ENCODE measurements at regions not wholly inside any gene's neighbourhood (a gene's known extent, or its start where the extent isn't known, plus 50 kb on each side); places are given as distances from the start of the nearest gene placed in this dataset.
A peak's percentile ranks its signal among the peaks of the same experiment; 100 is the strongest.

DNA sequence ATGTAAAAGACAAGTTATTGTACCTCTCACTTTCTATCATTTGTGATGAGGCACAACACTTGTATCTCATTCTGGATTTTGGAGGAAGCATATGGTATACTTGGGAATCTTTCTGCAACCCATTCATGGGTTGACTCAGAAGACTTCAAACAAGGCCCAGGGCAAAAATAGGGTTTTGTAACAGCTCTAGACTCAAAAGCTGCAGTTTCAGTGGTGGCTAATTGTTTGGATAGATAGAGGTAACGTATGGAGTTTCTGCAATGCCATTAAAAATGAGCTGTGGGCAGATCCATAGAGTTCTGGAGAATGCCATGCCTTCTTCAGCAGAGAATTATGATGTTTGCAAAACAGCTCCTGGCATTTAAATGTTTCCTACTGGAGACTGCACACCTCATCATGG is 279.6 kb upstream of the VLDLR start:
- DNase-seq (ENCODE audit: low read depth) (peak; percentile 29), FAIRE-seq (no peak)
- Histone ChIP-seq H3K4me3 (ENCODE audit: low read depth, low read length) (no peak overlapping the region), H3K36me3 (ENCODE audit: control insufficient read depth, insufficient read depth, low read length) (no peaks in the 10 kb centered on the region), H3K27me3 (ENCODE audit: control insufficient read depth, insufficient read depth, low read length) (no peaks in the 10 kb centered on the region)
- TF ChIP-seq, protein P1, sequence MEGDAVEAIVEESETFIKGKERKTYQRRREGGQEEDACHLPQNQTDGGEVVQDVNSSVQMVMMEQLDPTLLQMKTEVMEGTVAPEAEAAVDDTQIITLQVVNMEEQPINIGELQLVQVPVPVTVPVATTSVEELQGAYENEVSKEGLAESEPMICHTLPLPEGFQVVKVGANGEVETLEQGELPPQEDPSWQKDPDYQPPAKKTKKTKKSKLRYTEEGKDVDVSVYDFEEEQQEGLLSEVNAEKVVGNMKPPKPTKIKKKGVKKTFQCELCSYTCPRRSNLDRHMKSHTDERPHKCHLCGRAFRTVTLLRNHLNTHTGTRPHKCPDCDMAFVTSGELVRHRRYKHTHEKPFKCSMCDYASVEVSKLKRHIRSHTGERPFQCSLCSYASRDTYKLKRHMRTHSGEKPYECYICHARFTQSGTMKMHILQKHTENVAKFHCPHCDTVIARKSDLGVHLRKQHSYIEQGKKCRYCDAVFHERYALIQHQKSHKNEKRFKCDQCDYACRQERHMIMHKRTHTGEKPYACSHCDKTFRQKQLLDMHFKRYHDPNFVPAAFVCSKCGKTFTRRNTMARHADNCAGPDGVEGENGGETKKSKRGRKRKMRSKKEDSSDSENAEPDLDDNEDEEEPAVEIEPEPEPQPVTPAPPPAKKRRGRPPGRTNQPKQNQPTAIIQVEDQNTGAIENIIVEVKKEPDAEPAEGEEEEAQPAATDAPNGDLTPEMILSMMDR (IDR thresholded peaks at IDR 0.05; ENCODE audit: insufficient read depth, low read length, severe bottlenecking): no peak

DNA sequence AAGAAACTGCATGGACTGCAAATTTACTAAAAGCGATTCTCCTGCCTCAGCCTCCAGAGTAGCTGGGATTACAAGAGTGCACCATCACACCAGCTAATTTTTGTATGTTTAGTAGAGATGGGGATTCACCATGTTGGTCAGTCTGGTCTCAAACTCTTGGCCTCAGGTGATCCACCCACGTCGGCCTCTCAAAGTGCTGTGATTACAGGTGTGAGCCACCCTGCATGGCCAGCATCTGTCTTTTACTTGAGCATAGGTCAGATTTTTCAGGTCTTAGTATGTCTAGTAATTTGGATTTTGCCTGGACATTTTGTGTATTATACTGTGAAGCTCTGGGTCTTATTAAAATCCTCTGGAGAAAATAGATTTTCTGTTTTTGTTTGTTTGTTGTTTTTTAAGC is 277.8 kb upstream of the VLDLR start:
- TF ChIP-seq, protein P1 (IDR thresholded peaks at IDR 0.05; ENCODE audit: insufficient read depth, low read length, severe bottlenecking): no peak
- H3K27me3 ChIP-seq (ENCODE audit: control insufficient read depth, insufficient read depth, low read length): no peaks in the 10 kb centered on the region
- DNase-seq (ENCODE audit: low read depth) (no peak), FAIRE-seq (no peak)
- H3K36me3 ChIP-seq (ENCODE audit: control insufficient read depth, insufficient read depth, low read length): no peaks in the 10 kb centered on the region
- H3K4me3 ChIP-seq (ENCODE audit: low read depth, low read length): no peak overlapping the region

DNA sequence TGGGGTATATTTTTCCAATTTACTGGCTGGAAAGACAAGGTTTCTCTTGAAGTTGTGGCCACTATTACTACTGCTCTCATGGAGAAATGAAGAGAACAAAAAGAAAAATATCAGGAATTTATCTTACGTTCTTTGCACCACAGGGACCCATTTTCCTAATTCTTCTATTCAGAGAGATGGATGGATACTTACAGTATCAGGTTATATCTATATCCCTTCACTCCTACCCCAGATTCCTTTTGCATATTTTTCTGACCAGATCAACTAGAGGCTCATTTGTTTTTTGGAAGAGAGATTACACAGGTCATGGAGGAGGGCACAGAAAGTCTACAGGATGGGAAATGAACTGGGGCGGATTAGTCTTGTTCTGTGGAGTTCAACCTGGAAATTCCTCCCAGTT is 277.2 kb upstream of the VLDLR start:
- Histone ChIP-seq H3K27me3 (ENCODE audit: control insufficient read depth, insufficient read depth, low read length) (no peaks in the 10 kb centered on the region), H3K4me3 (ENCODE audit: low read depth, low read length) (no peak overlapping the region), H3K36me3 (ENCODE audit: control insufficient read depth, insufficient read depth, low read length) (no peaks in the 10 kb centered on the region)
- DNase-seq (ENCODE audit: low read depth) (no peak), FAIRE-seq (no peak)
- TF ChIP-seq, protein P1 (IDR thresholded peaks at IDR 0.05; ENCODE audit: insufficient read depth, low read length, severe bottlenecking): no peak

DNA sequence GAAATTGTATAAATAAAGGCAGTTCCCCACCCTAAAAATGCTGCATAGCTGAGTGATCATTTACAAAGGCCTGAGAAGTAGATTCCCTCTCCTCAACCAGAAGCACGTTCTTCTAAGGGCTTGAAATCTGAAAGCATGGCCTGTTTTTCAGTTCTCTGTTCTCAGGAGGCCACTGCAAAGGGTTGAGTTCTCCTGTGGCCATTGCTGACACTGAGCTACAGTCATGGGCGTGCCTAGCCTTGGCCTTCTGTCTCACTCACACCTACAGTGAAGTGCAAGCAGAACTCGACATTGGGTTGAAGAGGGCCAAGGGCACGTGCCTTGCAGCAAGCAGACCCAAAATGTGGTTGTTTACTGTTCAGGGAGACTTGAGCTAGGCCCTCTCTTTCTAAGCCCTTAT is 276.6 kb upstream of the VLDLR start:
- H3K36me3 ChIP-seq (ENCODE audit: control insufficient read depth, insufficient read depth, low read length): no peaks in the 10 kb centered on the region
- no peaks in the 10 kb centered on the region for H3K27me3 ChIP-seq (ENCODE audit: control insufficient read depth, insufficient read depth, low read length)
- TF ChIP-seq, protein P1 (IDR thresholded peaks at IDR 0.05; ENCODE audit: insufficient read depth, low read length, severe bottlenecking): no peak
- no peak overlapping the region for H3K4me3 ChIP-seq (ENCODE audit: low read depth, low read length)
- FAIRE-seq (no peak), DNase-seq (ENCODE audit: low read depth) (no peak)

DNA sequence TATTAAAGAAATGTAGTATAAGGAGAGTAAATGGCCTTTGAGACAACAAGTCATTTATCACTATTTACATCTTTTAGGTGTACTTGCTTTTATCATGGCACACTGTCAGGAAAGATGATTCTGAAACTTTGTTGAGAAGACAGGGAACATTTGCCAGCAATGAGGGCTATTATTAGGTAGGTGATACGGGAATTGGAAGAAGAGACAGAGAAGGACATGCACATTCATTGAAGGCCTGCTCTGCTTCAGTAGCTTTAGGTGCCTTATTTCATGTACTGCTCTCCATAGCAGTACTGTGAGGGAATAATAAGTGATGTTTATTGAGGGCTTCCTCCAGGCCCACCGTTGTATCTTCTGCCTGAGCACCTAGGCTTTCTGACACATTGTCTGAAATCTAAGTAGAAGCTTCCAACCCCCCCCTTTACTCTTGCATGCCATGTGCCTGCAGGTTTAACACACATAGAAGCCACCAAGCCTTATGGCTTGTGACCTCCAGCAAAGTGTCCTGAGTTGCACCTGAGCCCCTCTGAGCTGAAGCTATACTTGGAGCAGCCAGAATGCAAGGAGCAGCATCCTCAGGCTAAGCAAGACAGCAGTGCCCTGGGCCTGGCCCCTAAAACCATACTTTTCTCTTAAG is 275.2 kb upstream of the VLDLR start:
- H3K27me3 ChIP-seq (ENCODE audit: control insufficient read depth, insufficient read depth, low read length): no peaks in the 10 kb centered on the region
- H3K4me3 ChIP-seq (ENCODE audit: low read depth, low read length): no peak overlapping the region
- H3K36me3 ChIP-seq (ENCODE audit: control insufficient read depth, insufficient read depth, low read length): no peaks in the 10 kb centered on the region
- no peak for FAIRE-seq
- no peak for DNase-seq (ENCODE audit: low read depth)
- TF ChIP-seq, protein P1 (IDR thresholded peaks at IDR 0.05; ENCODE audit: insufficient read depth, low read length, severe bottlenecking): no peak

DNA sequence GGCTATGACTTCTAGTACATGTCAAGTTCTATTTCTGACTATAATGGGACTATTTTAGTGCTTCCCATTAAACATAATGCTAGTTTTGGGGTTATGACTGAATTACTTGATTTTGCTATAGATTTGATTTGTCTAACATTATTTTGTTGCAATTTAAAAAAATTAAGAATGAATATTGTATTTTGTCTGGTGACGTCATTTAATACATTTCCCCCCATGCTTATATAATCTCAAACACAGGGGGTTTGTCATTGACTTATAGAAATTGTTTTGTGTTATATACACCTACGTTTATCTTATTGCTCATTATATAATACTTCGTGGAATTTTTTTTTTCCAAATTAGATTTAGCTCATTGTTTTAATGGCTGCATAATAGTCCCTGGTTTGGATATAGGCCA is 270.3 kb upstream of the VLDLR start:
- Histone ChIP-seq H3K4me3 (ENCODE audit: low read depth, low read length) (no peak overlapping the region), H3K36me3 (ENCODE audit: control insufficient read depth, insufficient read depth, low read length) (no peaks in the 10 kb centered on the region), H3K27me3 (ENCODE audit: control insufficient read depth, insufficient read depth, low read length) (no peaks in the 10 kb centered on the region)
- TF ChIP-seq, protein P1 (IDR thresholded peaks at IDR 0.05; ENCODE audit: insufficient read depth, low read length, severe bottlenecking): no peak
- FAIRE-seq: no peak
- DNase-seq (ENCODE audit: low read depth): no peak
